ENCODE measurements at regions not wholly inside any gene's neighbourhood (a gene's known extent, or its start where the extent isn't known, plus 50 kb on each side); places are given as distances from the start of the nearest gene placed in this dataset.

GRCh38 chr7:138304071-138304320, 156.1 kb upstream of the TRIM24 start:
- TF ChIP-seq CTCF (IDR thresholded peaks at IDR 0.05 in 4 of 5, conservative IDR thresholded peaks at IDR 0.05 in 1 of 5) (no peak), POLR2A (IDR thresholded peaks at IDR 0.05) (no peak)
